Calu3 (cell line): ENCODE measurements at regions not wholly inside any gene's neighbourhood (a gene's known extent, or its start where the extent isn't known, plus 50 kb on each side); places are given as distances from the start of the nearest gene placed in this dataset.

Experiments
- BruUV-seq: library from RNA; stranded (reverse); fragments of 400-500 nt; replicated peaks from 2 replicates; lab custom pipeline; 2021; lab: Mats Ljungman, UMichigan
- CTCF ChIA-PET: fragments of 300-600 bp; sonication (Branson Sonifier 250); formaldehyde crosslinking; loops from one replicate; lab custom pipeline; 2022; ENCODE audit warnings: antibody characterized with exemption; lab: Charles Lee
- DNase-seq: peaks from one replicate; pipeline ENCODE4 v3.0.0; 2022
- H3K27ac Mint-ChIP-seq: one replicate; pipeline ENCODE4 v1.8.0; 2022; ENCODE audit warnings: mixed read lengths; ENCODE audit not compliant: unreplicated experiment
- H3K27me3 Mint-ChIP-seq: one replicate; pipeline ENCODE4 v1.8.0; 2022; ENCODE audit warnings: mixed read lengths; ENCODE audit not compliant: unreplicated experiment
- H3K36me3 Mint-ChIP-seq: one replicate; pipeline ENCODE4 v1.8.0; 2022; ENCODE audit warnings: mild to moderate bottlenecking, moderate library complexity, mixed read lengths; ENCODE audit not compliant: insufficient read depth, unreplicated experiment
- H3K4me1 Mint-ChIP-seq: one replicate; pipeline ENCODE4 v1.8.0; 2022; ENCODE audit warnings: mild to moderate bottlenecking, low read depth, mixed read lengths; ENCODE audit not compliant: unreplicated experiment
- H3K4me3 Mint-ChIP-seq: one replicate; pipeline ENCODE4 v1.8.0; 2022; ENCODE audit warnings: mild to moderate bottlenecking, low read depth, moderate library complexity, mixed read lengths; ENCODE audit not compliant: unreplicated experiment
- H3K9me3 Mint-ChIP-seq: one replicate; pipeline ENCODE4 v1.8.0; 2022; ENCODE audit warnings: low read depth, mixed read lengths; ENCODE audit not compliant: unreplicated experiment
- intact Hi-C: fragments of 100-400 bp; cut with micrococcal nuclease; formaldehyde crosslinking; loops from one replicate; pipeline ENCODE4 v1.10.0; 2022; ENCODE audit not compliant: unreplicated experiment
- TF ChIP-seq, protein P1 (sequence below): fragments of 200-600 bp; IDR thresholded peaks from one replicate; pipeline ENCODE4 v1.8.0; 2022; ENCODE audit warnings: antibody characterized with exemption; ENCODE audit not compliant: unreplicated experiment

DNA sequence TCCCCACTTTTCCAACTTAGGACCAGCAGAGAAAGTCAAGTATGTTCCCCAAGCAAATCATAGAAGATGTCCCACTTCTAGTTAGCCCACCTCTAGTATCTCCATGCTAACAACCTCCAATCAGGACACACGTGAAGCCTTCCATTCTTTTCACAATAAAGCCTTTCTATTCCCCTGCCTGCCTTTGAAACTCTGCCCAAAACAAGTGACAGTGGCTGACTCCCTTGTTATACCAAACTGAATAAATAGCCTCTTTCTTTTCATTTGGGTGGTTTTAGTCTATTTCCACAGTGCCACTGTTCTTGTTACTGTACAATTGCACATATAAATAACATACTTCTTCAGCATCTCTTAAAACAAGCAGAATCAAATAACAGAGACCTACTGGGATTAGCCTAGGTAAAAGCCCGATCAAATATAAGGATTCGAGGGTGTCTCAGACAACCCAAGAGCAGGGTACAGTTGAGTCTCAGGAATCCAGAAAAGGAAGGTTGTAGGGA lies 118.0 kb upstream of the NPHP3 start:
- intact Hi-C loops: no loop called here

DNA sequence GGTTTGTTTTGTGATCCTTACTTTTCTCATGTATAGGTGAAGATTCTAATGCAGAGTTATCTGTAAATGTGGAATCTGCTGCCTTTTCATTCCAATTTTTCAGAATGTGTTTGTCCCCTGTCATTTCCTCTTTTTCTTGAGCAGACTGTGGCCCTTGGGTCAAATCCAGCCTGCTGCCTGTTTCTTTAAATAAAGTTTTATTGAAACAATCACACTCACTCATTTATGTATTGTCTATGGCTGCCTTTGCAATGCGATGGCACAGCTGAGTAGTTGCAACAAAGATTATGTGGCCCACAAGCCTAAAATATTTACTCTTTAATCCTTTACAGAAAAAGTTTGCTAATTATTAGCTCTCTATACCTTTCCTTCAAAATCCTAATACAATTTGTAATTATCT lies 116.3 kb upstream of the NPHP3 start:
- CTCF ChIA-PET: no interaction called here
- DNase-seq: no peak

More for the DNA sequence above, 118.0 kb upstream of the NPHP3 start:
- no peak overlapping the region for H3K27ac Mint-ChIP-seq
- CTCF ChIA-PET: no interaction called here
- no TSS peak for BruUV-seq
- no peaks in the 10 kb centered on the region for H3K4me1 Mint-ChIP-seq
- no peaks in the 10 kb centered on the region for H3K9me3 Mint-ChIP-seq
- no peak for DNase-seq
- H3K27me3 Mint-ChIP-seq: peaks cover 83% of the 10 kb centered on the region
- H3K4me3 Mint-ChIP-seq: no peak overlapping the region
- TF ChIP-seq, protein P1, sequence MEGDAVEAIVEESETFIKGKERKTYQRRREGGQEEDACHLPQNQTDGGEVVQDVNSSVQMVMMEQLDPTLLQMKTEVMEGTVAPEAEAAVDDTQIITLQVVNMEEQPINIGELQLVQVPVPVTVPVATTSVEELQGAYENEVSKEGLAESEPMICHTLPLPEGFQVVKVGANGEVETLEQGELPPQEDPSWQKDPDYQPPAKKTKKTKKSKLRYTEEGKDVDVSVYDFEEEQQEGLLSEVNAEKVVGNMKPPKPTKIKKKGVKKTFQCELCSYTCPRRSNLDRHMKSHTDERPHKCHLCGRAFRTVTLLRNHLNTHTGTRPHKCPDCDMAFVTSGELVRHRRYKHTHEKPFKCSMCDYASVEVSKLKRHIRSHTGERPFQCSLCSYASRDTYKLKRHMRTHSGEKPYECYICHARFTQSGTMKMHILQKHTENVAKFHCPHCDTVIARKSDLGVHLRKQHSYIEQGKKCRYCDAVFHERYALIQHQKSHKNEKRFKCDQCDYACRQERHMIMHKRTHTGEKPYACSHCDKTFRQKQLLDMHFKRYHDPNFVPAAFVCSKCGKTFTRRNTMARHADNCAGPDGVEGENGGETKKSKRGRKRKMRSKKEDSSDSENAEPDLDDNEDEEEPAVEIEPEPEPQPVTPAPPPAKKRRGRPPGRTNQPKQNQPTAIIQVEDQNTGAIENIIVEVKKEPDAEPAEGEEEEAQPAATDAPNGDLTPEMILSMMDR: no peak
- no peaks in the 10 kb centered on the region for H3K36me3 Mint-ChIP-seq

DNA sequence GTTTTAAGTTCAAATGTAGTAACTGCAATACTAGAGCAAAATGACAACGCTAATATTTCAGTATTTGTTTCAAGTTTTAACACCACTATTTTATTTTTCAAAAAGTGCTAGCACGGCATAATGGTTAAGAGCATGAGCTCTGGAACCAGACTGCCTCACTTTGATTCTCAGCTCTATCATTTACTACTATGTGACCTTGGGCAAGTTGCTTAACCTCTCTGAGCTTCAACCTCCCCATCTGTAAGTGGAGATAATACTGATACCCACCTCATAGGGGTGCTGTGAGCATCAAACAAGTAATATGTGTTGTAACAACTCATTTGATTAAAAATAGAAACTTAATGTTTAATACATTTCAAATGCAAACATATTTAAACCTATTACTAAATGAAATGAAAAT lies 115.4 kb upstream of the NPHP3 start:
- no peak overlapping the region for H3K27ac Mint-ChIP-seq
- TF ChIP-seq, protein P1: no peak
- DNase-seq: no peak
- H3K9me3 Mint-ChIP-seq: no peaks in the 10 kb centered on the region
- H3K36me3 Mint-ChIP-seq: no peaks in the 10 kb centered on the region
- H3K4me3 Mint-ChIP-seq: no peak overlapping the region
- no TSS peak for BruUV-seq
- intact Hi-C loops: no loop called here
- H3K4me1 Mint-ChIP-seq: no peaks in the 10 kb centered on the region
- H3K27me3 Mint-ChIP-seq: peaks cover 63% of the 10 kb centered on the region
- CTCF ChIA-PET: no interaction called here

More for the DNA sequence above, 116.3 kb upstream of the NPHP3 start:
- H3K4me1 Mint-ChIP-seq: no peaks in the 10 kb centered on the region
- H3K27ac Mint-ChIP-seq: no peak overlapping the region
- peaks cover 72% of the 10 kb centered on the region for H3K27me3 Mint-ChIP-seq
- H3K9me3 Mint-ChIP-seq: no peaks in the 10 kb centered on the region
- BruUV-seq: no TSS peak
- intact Hi-C loops: no loop called here
- H3K4me3 Mint-ChIP-seq: no peak overlapping the region
- TF ChIP-seq, protein P1: no peak
- H3K36me3 Mint-ChIP-seq: no peaks in the 10 kb centered on the region

DNA sequence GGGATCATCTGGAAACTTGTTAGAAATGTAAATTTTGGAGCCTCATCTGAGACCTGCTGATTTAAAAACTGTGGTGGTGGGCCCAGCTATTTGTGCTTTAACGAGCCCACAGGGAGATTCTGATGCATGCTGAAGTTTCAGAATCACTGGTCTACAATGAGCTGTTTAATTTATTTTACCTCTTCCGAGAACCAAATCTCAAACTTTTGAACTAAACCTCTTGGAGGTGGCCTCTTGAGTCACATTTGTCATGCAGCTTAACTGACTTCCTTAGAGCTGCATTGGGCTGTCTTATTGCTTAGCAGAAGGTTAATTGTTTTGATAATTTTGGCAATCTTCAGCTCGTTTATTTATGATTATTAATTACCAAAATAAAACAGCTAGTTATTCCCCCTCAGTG lies 112.1 kb upstream of the NPHP3 start:
- no peak overlapping the region for H3K27ac Mint-ChIP-seq
- H3K4me1 Mint-ChIP-seq: no peaks in the 10 kb centered on the region
- TF ChIP-seq, protein P1: no peak
- no peak for DNase-seq
- no TSS peak for BruUV-seq
- H3K4me3 Mint-ChIP-seq: no peak overlapping the region
- CTCF ChIA-PET: no interaction called here
- peaks cover 38% of the 10 kb centered on the region for H3K27me3 Mint-ChIP-seq
- no peaks in the 10 kb centered on the region for H3K9me3 Mint-ChIP-seq
- intact Hi-C loops: no loop called here
- no peaks in the 10 kb centered on the region for H3K36me3 Mint-ChIP-seq
